K562 (cell line): ENCODE measurements at regions not wholly inside any gene's neighbourhood (a gene's known extent, or its start where the extent isn't known, plus 50 kb on each side); places are given as distances from the start of the nearest gene placed in this dataset.

Source experiments
- ATAC-seq: fragments of 200-7000 bp; cut with Tn5 transposase; 3 replicates; pipeline ENCODE4 v1.9.1; 2020; ENCODE audit warnings: moderate library complexity
- BruUV-seq: library from RNA; stranded (reverse); fragments of 400-500 nt; replicated peaks from 2 replicates; lab custom pipeline; 2021; lab: Mats Ljungman, UMichigan
- CTCF ChIA-PET: fragments of 300-600 bp; formaldehyde crosslinking; extraction: SDS; loops from one replicate; lab custom pipeline; 2021; ENCODE audit warnings: low intra/inter-chr PET ratio; lab: Yijun Ruan, JAX
- POLR2A ChIA-PET: fragments of 300-600, 350-650 bp; sonication (Branson Sonifier 250); formaldehyde crosslinking; extraction: SDS; loops from one replicate; lab custom pipeline; 2021; ENCODE audit warnings: antibody characterized with exemption, inconsistent platforms; lab: Yijun Ruan, JAX
- DNase-seq, 4 experiments: peaks; one replicate each; pipeline versions ENCODE4 v3.0.0 to v3.0.0-alpha.2; 2011 to 2018; ENCODE audit warnings: low spot score in 3 of 4, mixed read lengths in 3 of 4; ENCODE audit errors: extremely low read depth in 1 of 4
- FAIRE-seq: peaks from 2 replicates; lab custom pipeline; 2011; peaks lifted over from hg19 to GRCh38; lab: Jason Lieb, UNC
- H2AFZ ChIP-seq: 2 replicates; pipeline ENCODE4 v1.6.0; 2011; ENCODE audit warnings: low read depth, low read length, control low read depth, inconsistent platforms
- H3K27ac ChIP-seq: fragments of 200-600 bp; 3 replicates; pipeline ENCODE4 v1.8.0; 2011; ENCODE audit warnings: low read depth, mild to moderate bottlenecking, control low read depth, inconsistent platforms, low read length, moderate library complexity, mixed read lengths; ENCODE audit errors: extremely low read depth
- H3K27me3 ChIP-seq, 2 experiments: fragments of 300-600 bp in 1 of 2; 2 replicates in 1 of 2; 3 replicates in 1 of 2; pipeline versions ENCODE4 v1.6.0 to v1.8.0; 2011; ENCODE audit warnings: inconsistent platforms in 2 of 2, low read length in 2 of 2, mild to moderate bottlenecking in 1 of 2, mixed read lengths in 1 of 2, moderate library complexity in 1 of 2; ENCODE audit not compliant: control insufficient read depth in 2 of 2, insufficient read depth in 2 of 2
- H3K36me3 ChIP-seq: fragments of 300-600 bp; 3 replicates; pipeline ENCODE4 v1.8.0; 2011; ENCODE audit warnings: mild to moderate bottlenecking, low read length, inconsistent platforms; ENCODE audit not compliant: control insufficient read depth, insufficient read depth
- H3K4me1 ChIP-seq, 2 experiments: fragments of 200-600 bp in 1 of 2; replicated peaks in 1 of 2; 2 replicates in 1 of 2; 3 replicates in 1 of 2; pipeline versions ENCODE4 v1.5.1 to v1.8.0; 2011; ENCODE audit warnings: inconsistent platforms in 2 of 2, low read length in 2 of 2, mild to moderate bottlenecking in 1 of 2, mixed read lengths in 1 of 2, moderate library complexity in 1 of 2; ENCODE audit not compliant: control insufficient read depth in 2 of 2, insufficient read depth in 2 of 2
- H3K4me2 ChIP-seq: 2 replicates; pipeline ENCODE4 v1.6.1; 2011; ENCODE audit warnings: low read length, control low read depth, inconsistent platforms, mixed read lengths; ENCODE audit not compliant: insufficient read depth
- H3K4me3 ChIP-seq: fragments of 200-600 bp; sonication (generic), shearing (Covaris generic); 2 replicates; pipeline ENCODE4 v1.5.1; 2016; ENCODE audit warnings: control low read depth, inconsistent platforms
- H3K79me2 ChIP-seq: fragments of 200-600 bp; 3 replicates; pipeline ENCODE4 v1.8.0; 2011; ENCODE audit warnings: low read length, inconsistent platforms; ENCODE audit not compliant: control insufficient read depth, insufficient read depth
- H3K9ac ChIP-seq, 2 experiments: 2 replicates each; pipeline versions ENCODE4 v1.6.0 to v1.6.1; 2011; ENCODE audit warnings: low read depth in 2 of 2, low read length in 2 of 2, control low read depth in 1 of 2, inconsistent platforms in 1 of 2, mild to moderate bottlenecking in 1 of 2, mixed read lengths in 1 of 2; ENCODE audit not compliant: insufficient read depth in 1 of 2
- H3K9me1 ChIP-seq: one replicate; pipeline ENCODE4 v1.6.0; 2011; ENCODE audit warnings: inconsistent platforms, mild to moderate bottlenecking, low read length, moderate library complexity; ENCODE audit not compliant: control insufficient read depth, insufficient read depth
- H3K9me3 ChIP-seq: replicated peaks from 2 replicates; pipeline ENCODE4 v1.5.1; 2011; ENCODE audit warnings: low read depth, low read length, inconsistent platforms; ENCODE audit not compliant: control insufficient read depth, insufficient read depth
- H4K20me1 ChIP-seq: replicated peaks from 2 replicates; pipeline ENCODE4 v1.6.1; 2011; ENCODE audit warnings: low read length, inconsistent platforms, mixed read lengths; ENCODE audit not compliant: control insufficient read depth, insufficient read depth
- AFF4 ChIP-seq: sonication (generic); formaldehyde crosslinking; IDR thresholded peaks from 2 replicates; pipeline ENCODE4 v1.8.0; 2023; ENCODE audit warnings: mild to moderate bottlenecking, missing genetic modification reagents
- HEY1 ChIP-seq: fragments of 250-450 bp; sonication (Bioruptor Pico); IDR thresholded peaks from 2 replicates; pipeline ENCODE4 v1.5.0; 2020; ENCODE audit warnings: mild to moderate bottlenecking, moderate library complexity, borderline replicate concordance
- MED1 ChIP-seq: sonication (generic); formaldehyde crosslinking; IDR thresholded peaks from 2 replicates; pipeline ENCODE4 v1.8.1; 2023; ENCODE audit warnings: missing genetic modification reagents, borderline replicate concordance
- NELFE ChIP-seq: IDR thresholded peaks from 2 replicates; pipeline ENCODE4 v1.6.1; 2011; ENCODE audit warnings: mild to moderate bottlenecking; ENCODE audit not compliant: insufficient read depth, insufficient read length
- PHTF2 ChIP-seq: fragments of 250-450 bp; sonication (Bioruptor Pico); IDR thresholded peaks from 2 replicates; pipeline ENCODE4 v1.5.0; 2021; ENCODE audit warnings: mild to moderate bottlenecking
- PURB ChIP-seq: sonication (generic); formaldehyde crosslinking; IDR thresholded peaks from 2 replicates; pipeline ENCODE4 v1.9.0; 2021; ENCODE audit warnings: low read depth, mild to moderate bottlenecking, missing genetic modification reagents
- SETDB1 ChIP-seq: IDR thresholded peaks from one replicate; pipeline ENCODE4 v1.6.1; 2012; ENCODE audit warnings: low read length, control low read depth, inconsistent platforms
- SIN3B ChIP-seq: fragments of 450-650 bp; IDR thresholded peaks from 2 replicates; pipeline ENCODE4 v1.6.1; 2017; ENCODE audit warnings: low read depth, mild to moderate bottlenecking, moderate library complexity
- SIX5 ChIP-seq, 2 experiments: IDR thresholded peaks; 2 replicates each; pipeline ENCODE4 v1.6.1; 2011; ENCODE audit warnings: low read length in 2 of 2, borderline replicate concordance in 1 of 2, low read depth in 1 of 2, mild to moderate bottlenecking in 1 of 2, moderate library complexity in 1 of 2; ENCODE audit not compliant: insufficient read depth in 1 of 2
- ZNF184 ChIP-seq: sonication (generic); formaldehyde crosslinking; IDR thresholded peaks from 2 replicates; pipeline ENCODE4 v1.5.0; 2020; ENCODE audit warnings: missing genetic modification reagents
- ZNF311 ChIP-seq: fragments of 250-450 bp; sonication (Bioruptor Pico); IDR thresholded peaks from 2 replicates; pipeline ENCODE4 v1.4.0; 2020; ENCODE audit warnings: mild to moderate bottlenecking, moderate library complexity
- ZNF764 ChIP-seq: fragments of 250-450 bp; sonication (Bioruptor Pico); IDR thresholded peaks from 2 replicates; pipeline ENCODE4 v1.4.0; 2020; ENCODE audit warnings: low read depth, mild to moderate bottlenecking, moderate library complexity
- WGBS: fragments of 100-300 bp; shearing (Covaris generic); methylation state at CpG from one replicate; pipeline ENCODE4 v1.1.6; 2016; ENCODE audit warnings: low coverage, mixed read lengths; ENCODE audit not compliant: insufficient coverage; ENCODE audit errors: missing lambda C conversion rate; 5-methylcytosine and 5-hydroxymethylcytosine counted together
- in situ Hi-C: fragments of 300-500 bp; cut with MboI; formaldehyde crosslinking; loops from 4 replicates; pipeline ENCODE4 v1.15.0; 2018; ENCODE audit warnings: inconsistent platforms, mixed read lengths
- intact Hi-C: fragments of 100-400 bp; cut with micrococcal nuclease; formaldehyde crosslinking; loops from 2 replicates; pipeline ENCODE4 v1.14.2; 2022
- TF ChIP-seq, protein P1 (sequence below): sonication (generic); formaldehyde crosslinking; IDR thresholded peaks from 2 replicates; pipeline ENCODE4 v1.8.1; 2023; ENCODE audit warnings: mild to moderate bottlenecking, missing genetic modification reagents
- TF ChIP-seq, protein P2 (sequence below): fragments of 250-450 bp; sonication (Bioruptor Pico); IDR thresholded peaks from 2 replicates; pipeline ENCODE4 v1.8.0; 2022; ENCODE audit warnings: moderate library complexity, mild to moderate bottlenecking, inconsistent platforms
- TF ChIP-seq, protein P3 (sequence below): fragments of 450-650 bp; formaldehyde crosslinking; IDR thresholded peaks from 2 replicates; pipeline ENCODE4 v1.4.0; 2020; ENCODE audit warnings: mild to moderate bottlenecking, moderate library complexity

GRCh38 chr2:33796511-33796910, 197.4 kb upstream of the FAM98A start:
- no peak for FAIRE-seq
- H3K9ac ChIP-seq = no peak overlapping the region
- CTCF ChIA-PET = no interaction called here
- TF ChIP-seq SIN3B (no peak), ZNF184 (CRISPR knock-in tag) (no peak), SETDB1 (no peak), HEY1 (CRISPR knock-in tag) (no peak), ZNF311 (no peak), PURB (no peak), MED1 (CRISPR knock-in tag) (no peak), AFF4 (CRISPR knock-in tag) (no peak), SIX5 (IDR thresholded peaks at IDR 0.05; ENCODE audit: borderline replicate concordance in 1 of 2, insufficient read depth in 1 of 2, low read depth in 1 of 2, low read length in 2 of 2) (no peak), ZNF764 (CRISPR knock-in tag) (no peak), PHTF2 (CRISPR knock-in tag) (no peak), NELFE (no peak)
- TF ChIP-seq, protein P1, sequence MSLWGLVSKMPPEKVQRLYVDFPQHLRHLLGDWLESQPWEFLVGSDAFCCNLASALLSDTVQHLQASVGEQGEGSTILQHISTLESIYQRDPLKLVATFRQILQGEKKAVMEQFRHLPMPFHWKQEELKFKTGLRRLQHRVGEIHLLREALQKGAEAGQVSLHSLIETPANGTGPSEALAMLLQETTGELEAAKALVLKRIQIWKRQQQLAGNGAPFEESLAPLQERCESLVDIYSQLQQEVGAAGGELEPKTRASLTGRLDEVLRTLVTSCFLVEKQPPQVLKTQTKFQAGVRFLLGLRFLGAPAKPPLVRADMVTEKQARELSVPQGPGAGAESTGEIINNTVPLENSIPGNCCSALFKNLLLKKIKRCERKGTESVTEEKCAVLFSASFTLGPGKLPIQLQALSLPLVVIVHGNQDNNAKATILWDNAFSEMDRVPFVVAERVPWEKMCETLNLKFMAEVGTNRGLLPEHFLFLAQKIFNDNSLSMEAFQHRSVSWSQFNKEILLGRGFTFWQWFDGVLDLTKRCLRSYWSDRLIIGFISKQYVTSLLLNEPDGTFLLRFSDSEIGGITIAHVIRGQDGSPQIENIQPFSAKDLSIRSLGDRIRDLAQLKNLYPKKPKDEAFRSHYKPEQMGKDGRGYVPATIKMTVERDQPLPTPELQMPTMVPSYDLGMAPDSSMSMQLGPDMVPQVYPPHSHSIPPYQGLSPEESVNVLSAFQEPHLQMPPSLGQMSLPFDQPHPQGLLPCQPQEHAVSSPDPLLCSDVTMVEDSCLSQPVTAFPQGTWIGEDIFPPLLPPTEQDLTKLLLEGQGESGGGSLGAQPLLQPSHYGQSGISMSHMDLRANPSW (CRISPR knock-in tag) = no peak
- TF ChIP-seq, protein P2, sequence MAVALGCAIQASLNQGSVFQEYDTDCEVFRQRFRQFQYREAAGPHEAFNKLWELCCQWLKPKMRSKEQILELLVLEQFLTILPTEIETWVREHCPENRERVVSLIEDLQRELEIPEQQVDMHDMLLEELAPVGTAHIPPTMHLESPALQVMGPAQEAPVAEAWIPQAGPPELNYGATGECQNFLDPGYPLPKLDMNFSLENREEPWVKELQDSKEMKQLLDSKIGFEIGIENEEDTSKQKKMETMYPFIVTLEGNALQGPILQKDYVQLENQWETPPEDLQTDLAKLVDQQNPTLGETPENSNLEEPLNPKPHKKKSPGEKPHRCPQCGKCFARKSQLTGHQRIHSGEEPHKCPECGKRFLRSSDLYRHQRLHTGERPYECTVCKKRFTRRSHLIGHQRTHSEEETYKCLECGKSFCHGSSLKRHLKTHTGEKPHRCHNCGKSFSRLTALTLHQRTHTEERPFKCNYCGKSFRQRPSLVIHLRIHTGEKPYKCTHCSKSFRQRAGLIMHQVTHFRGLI (CRISPR knock-in tag) = no peak
- TF ChIP-seq, protein P3, sequence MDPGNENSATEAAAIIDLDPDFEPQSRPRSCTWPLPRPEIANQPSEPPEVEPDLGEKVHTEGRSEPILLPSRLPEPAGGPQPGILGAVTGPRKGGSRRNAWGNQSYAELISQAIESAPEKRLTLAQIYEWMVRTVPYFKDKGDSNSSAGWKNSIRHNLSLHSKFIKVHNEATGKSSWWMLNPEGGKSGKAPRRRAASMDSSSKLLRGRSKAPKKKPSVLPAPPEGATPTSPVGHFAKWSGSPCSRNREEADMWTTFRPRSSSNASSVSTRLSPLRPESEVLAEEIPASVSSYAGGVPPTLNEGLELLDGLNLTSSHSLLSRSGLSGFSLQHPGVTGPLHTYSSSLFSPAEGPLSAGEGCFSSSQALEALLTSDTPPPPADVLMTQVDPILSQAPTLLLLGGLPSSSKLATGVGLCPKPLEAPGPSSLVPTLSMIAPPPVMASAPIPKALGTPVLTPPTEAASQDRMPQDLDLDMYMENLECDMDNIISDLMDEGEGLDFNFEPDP = no peak
- TF ChIP-seq, all 486 proteins: peak for 0
- Histone ChIP-seq H3K36me3 (no peaks in the 10 kb centered on the region), H3K4me1 (no peaks in the 10 kb centered on the region), H3K79me2 (no peaks in the 10 kb centered on the region), H3K27me3 (no peaks in the 10 kb centered on the region), H3K27ac (no peak overlapping the region), H2AFZ (no peak overlapping the region), H3K9me3 (no peaks in the 10 kb centered on the region), H3K4me3 (no peak overlapping the region), H3K4me2 (no peak overlapping the region), H3K9me1 (no peaks in the 10 kb centered on the region), H4K20me1 (no peaks in the 10 kb centered on the region)
- 5% methylated on average over 2 of the region's 2 CpGs for WGBS
- no TSS peak for BruUV-seq
- intact Hi-C loops = no loop called here
- POLR2A ChIA-PET = no interaction called here
- DNase-seq (no peak), ATAC-seq (no peak)
- in situ Hi-C loops = no loop called here
